Ishikawa (cell line): ENCODE measurements at regions not wholly inside any gene's neighbourhood (a gene's known extent, or its start where the extent isn't known, plus 50 kb on each side); places are given as distances from the start of the nearest gene placed in this dataset.

ENCODE experiments used
- CEBPB ChIP-seq: IDR thresholded peaks from 2 replicates; pipeline ENCODE4 v1.6.1; 2012
- CREB1 ChIP-seq: IDR thresholded peaks from 2 replicates; pipeline ENCODE4 v1.6.1; 2012; ENCODE audit warnings: low read depth
- EGR1 ChIP-seq: IDR thresholded peaks from 2 replicates; pipeline ENCODE4 v1.6.1; 2012
- EP300 ChIP-seq: IDR thresholded peaks from 2 replicates; pipeline ENCODE4 v1.6.1; 2012; ENCODE audit warnings: borderline replicate concordance
- FOXM1 ChIP-seq: IDR thresholded peaks from 2 replicates; pipeline ENCODE4 v1.6.1; 2012; ENCODE audit warnings: low read depth, borderline replicate concordance
- MAX ChIP-seq: IDR thresholded peaks from 2 replicates; pipeline ENCODE4 v1.6.1; 2012
- NFIC ChIP-seq: IDR thresholded peaks from 2 replicates; pipeline ENCODE4 v1.6.1; 2012
- RAD21 ChIP-seq: IDR thresholded peaks from 2 replicates; pipeline ENCODE4 v1.6.1; 2012; ENCODE audit warnings: low read depth
- TAF1 ChIP-seq: IDR thresholded peaks from 2 replicates; pipeline ENCODE4 v1.6.1; 2012; ENCODE audit warnings: low read depth, mild to moderate bottlenecking
- TCF12 ChIP-seq: IDR thresholded peaks from 2 replicates; pipeline ENCODE4 v1.6.1; 2012; ENCODE audit warnings: low read depth
- TEAD4 ChIP-seq: IDR thresholded peaks from 2 replicates; pipeline ENCODE4 v1.6.1; 2012
- YY1 ChIP-seq: IDR thresholded peaks from 2 replicates; pipeline ENCODE4 v1.6.1; 2012; ENCODE audit warnings: low read depth
- ZBTB7A ChIP-seq: IDR thresholded peaks from 2 replicates; pipeline ENCODE4 v1.6.1; 2012; ENCODE audit warnings: low read depth
- TF ChIP-seq, protein P1 (sequence below): IDR thresholded peaks from 2 replicates; pipeline ENCODE4 v1.6.1; 2012
- TF ChIP-seq, protein P2 (sequence below): IDR thresholded peaks from 2 replicates; pipeline ENCODE4 v1.6.1; 2012; ENCODE audit warnings: low read depth, mild to moderate bottlenecking

DNA sequence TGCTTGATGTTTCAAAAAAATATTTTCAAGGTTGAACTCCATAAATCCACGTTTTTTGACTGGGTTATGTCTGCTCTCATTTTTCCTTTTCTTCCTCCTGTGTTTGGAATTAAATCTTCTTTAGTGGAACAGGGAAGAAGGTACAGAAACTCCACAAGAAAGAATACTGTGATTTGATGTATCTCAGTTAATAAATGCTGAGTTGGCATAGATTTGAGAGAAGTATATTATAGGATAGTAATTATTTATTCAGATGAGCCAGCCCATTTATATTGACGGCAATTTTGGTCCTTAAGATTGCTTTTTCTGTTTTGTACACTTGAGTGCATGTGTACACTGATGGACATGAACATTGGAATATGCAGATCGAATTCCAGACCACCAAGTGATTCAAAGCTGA is 481.4 kb downstream of the PSAT1 start:
- no peak for TF ChIP-seq TAF1
- TF ChIP-seq EGR1 = no peak
- TF ChIP-seq CEBPB = no peak
- TF ChIP-seq, protein P1, sequence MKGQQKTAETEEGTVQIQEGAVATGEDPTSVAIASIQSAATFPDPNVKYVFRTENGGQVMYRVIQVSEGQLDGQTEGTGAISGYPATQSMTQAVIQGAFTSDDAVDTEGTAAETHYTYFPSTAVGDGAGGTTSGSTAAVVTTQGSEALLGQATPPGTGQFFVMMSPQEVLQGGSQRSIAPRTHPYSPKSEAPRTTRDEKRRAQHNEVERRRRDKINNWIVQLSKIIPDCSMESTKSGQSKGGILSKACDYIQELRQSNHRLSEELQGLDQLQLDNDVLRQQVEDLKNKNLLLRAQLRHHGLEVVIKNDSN = no peak
- no peak for TF ChIP-seq NFIC
- TF ChIP-seq EP300 = no peak
- TF ChIP-seq, protein P2, sequence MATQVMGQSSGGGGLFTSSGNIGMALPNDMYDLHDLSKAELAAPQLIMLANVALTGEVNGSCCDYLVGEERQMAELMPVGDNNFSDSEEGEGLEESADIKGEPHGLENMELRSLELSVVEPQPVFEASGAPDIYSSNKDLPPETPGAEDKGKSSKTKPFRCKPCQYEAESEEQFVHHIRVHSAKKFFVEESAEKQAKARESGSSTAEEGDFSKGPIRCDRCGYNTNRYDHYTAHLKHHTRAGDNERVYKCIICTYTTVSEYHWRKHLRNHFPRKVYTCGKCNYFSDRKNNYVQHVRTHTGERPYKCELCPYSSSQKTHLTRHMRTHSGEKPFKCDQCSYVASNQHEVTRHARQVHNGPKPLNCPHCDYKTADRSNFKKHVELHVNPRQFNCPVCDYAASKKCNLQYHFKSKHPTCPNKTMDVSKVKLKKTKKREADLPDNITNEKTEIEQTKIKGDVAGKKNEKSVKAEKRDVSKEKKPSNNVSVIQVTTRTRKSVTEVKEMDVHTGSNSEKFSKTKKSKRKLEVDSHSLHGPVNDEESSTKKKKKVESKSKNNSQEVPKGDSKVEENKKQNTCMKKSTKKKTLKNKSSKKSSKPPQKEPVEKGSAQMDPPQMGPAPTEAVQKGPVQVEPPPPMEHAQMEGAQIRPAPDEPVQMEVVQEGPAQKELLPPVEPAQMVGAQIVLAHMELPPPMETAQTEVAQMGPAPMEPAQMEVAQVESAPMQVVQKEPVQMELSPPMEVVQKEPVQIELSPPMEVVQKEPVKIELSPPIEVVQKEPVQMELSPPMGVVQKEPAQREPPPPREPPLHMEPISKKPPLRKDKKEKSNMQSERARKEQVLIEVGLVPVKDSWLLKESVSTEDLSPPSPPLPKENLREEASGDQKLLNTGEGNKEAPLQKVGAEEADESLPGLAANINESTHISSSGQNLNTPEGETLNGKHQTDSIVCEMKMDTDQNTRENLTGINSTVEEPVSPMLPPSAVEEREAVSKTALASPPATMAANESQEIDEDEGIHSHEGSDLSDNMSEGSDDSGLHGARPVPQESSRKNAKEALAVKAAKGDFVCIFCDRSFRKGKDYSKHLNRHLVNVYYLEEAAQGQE = no peak
- TF ChIP-seq TCF12 = no peak
- TF ChIP-seq CREB1 = no peak
- no peak for TF ChIP-seq RAD21
- no peak for TF ChIP-seq TEAD4
- no peak for TF ChIP-seq MAX
- no peak for TF ChIP-seq FOXM1
- TF ChIP-seq ZBTB7A = no peak
- no peak for TF ChIP-seq YY1

GRCh38 chr9:78778861-78779374 is 482.0 kb downstream of the PSAT1 start:
- no peak for TF ChIP-seq ZBTB7A
- TF ChIP-seq, protein P1 = no peak
- TF ChIP-seq TCF12 = no peak
- TF ChIP-seq, protein P2 = no peak
- TF ChIP-seq EP300 = no peak
- TF ChIP-seq EGR1 = no peak
- no peak for TF ChIP-seq TEAD4

DNA sequence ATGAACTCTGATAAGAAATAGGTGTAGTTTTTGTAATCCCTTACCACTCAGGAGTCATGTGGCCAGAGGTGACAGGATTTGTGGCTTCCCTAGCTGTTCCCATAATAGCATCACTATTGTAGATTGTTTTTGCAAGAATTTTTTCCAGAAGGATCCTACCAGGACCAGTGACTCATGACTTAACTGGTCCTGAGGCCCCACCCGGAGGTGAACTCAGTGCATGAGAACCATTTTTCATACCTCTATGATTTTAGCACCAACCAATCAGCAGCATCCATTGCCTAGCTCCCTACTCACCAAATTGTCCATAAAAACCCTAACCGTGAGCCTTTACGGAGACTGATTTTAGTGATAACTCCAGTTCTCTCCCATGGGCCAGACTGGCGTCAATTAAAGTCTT is 484.8 kb downstream of the PSAT1 start:
- TF ChIP-seq, protein P2 = no peak
- TF ChIP-seq TAF1 (no peak), TCF12 (no peak), RAD21 (no peak), YY1 (no peak), CREB1 (no peak), NFIC (no peak), EGR1 (no peak), EP300 (no peak), FOXM1 (no peak), CEBPB (no peak), TEAD4 (no peak), ZBTB7A (no peak), MAX (no peak)
- TF ChIP-seq, protein P1 = no peak

DNA sequence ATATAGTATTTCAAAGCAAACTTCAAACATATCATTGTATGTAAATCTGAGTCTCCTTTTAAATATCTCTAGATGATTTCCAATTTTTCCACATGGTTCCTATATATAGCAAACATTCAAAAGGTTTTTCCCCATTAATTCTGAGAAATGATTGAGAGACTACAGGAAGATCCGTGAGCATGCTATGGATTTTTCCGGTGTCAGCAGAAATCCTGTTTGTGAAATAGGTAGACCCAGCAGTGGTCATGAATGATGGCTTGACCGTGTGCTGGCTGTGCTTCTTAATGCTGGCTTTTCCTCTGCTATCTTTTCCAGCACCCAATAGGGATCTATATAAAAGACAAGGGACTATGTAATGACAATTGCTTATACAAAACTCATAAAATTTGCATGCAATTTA is 485.3 kb downstream of the PSAT1 start:
- no peak for TF ChIP-seq EP300
- no peak for TF ChIP-seq TEAD4

- TF ChIP-seq MAX (no peak), TEAD4 (no peak), TAF1 (no peak), EGR1 (no peak), RAD21 (no peak), EP300 (no peak), NFIC (no peak)
- TF ChIP-seq, protein P1 = no peak
- TF ChIP-seq, protein P2 = no peak
These were observed 485.9 kb downstream of the PSAT1 start for GRCh38 chr9:78782858-78783257.
